ENCODE measurements at regions not wholly inside any gene's neighbourhood (a gene's known extent, or its start where the extent isn't known, plus 50 kb on each side); places are given as distances from the start of the nearest gene placed in this dataset.

DNA sequence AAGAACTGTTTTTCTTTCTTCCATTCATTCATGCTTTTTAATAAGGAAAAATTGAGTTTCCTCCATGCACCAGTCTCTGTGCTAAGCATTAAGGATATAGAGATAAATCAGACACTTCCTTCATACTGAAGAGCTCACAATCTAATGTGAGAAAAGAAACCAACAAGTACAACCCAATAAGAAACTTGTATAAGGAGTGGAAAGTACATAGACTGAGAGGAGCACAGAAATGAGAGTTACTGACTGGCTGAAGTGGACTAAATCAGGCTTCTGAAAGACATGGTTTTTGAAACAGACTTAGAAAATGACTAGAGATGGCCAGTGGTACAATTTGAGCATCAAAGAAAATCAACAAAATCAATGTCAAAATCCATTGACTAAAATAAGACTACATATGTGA is 524.4 kb downstream of the PLPP3 start:
- no peaks in the 10 kb centered on the region for H3K36me3 ChIP-seq (ENCODE audit: control insufficient read depth in 2 of 3, insufficient read depth in 3 of 3, low read length in 3 of 3)
- H3K27me3 ChIP-seq (ENCODE audit: control insufficient read depth, insufficient read depth, low read length): no peaks in the 10 kb centered on the region
- FAIRE-seq (no peak), DNase-seq (no peak)
- H3K9ac ChIP-seq (ENCODE audit: low read length in 3 of 3): no peak overlapping the region
- TF ChIP-seq, protein P1, sequence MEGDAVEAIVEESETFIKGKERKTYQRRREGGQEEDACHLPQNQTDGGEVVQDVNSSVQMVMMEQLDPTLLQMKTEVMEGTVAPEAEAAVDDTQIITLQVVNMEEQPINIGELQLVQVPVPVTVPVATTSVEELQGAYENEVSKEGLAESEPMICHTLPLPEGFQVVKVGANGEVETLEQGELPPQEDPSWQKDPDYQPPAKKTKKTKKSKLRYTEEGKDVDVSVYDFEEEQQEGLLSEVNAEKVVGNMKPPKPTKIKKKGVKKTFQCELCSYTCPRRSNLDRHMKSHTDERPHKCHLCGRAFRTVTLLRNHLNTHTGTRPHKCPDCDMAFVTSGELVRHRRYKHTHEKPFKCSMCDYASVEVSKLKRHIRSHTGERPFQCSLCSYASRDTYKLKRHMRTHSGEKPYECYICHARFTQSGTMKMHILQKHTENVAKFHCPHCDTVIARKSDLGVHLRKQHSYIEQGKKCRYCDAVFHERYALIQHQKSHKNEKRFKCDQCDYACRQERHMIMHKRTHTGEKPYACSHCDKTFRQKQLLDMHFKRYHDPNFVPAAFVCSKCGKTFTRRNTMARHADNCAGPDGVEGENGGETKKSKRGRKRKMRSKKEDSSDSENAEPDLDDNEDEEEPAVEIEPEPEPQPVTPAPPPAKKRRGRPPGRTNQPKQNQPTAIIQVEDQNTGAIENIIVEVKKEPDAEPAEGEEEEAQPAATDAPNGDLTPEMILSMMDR (IDR thresholded peaks at IDR 0.05; ENCODE audit: borderline replicate concordance, extremely low read depth, insufficient read depth): no peak
- intact Hi-C loops (cut with DNase I): no loop called here
- no peak overlapping the region for H3K27ac ChIP-seq (ENCODE audit: low read depth in 2 of 2, low read length in 2 of 2)
- H3K4me1 ChIP-seq (ENCODE audit: control insufficient read depth in 2 of 3, insufficient read depth in 2 of 3, low read depth in 1 of 3, low read length in 3 of 3): no peaks in the 10 kb centered on the region
- H3K9me3 ChIP-seq (ENCODE audit: control insufficient read depth in 2 of 3, insufficient read depth in 1 of 3, low read length in 3 of 3): peaks cover 0 to 4% (median 0%) of the 10 kb centered on the region in 3 donors
- no peak overlapping the region for H3K4me3 ChIP-seq (ENCODE audit: low read length in 3 of 3)

DNA sequence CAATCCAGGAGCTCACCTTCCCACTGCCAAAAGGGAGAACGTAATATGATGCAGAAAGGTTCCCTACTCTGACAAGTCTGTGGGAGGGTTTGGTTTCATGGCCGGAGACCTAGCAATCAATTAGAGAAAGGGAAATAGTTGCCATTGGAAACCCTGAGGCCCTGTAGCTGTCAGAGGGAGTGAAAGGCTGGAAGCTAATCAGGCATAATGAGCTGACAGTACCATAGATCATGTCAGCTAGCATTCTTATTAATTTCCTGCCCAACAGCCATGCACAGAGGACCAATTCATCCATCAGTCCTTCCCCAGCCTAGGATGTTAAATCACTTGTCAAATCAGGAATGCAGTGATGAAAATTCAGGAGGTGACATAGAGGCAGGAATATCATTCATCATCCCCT is 527.3 kb downstream of the PLPP3 start:
- Histone ChIP-seq H3K4me3 (ENCODE audit: low read length in 3 of 3) (no peak overlapping the region), H3K27me3 (ENCODE audit: control insufficient read depth, insufficient read depth, low read length) (no peaks in the 10 kb centered on the region), H3K9ac (ENCODE audit: low read length in 3 of 3) (no peak overlapping the region), H3K9me3 (ENCODE audit: control insufficient read depth in 2 of 3, insufficient read depth in 1 of 3, low read length in 3 of 3) (peaks cover 0 to 4% (median 0%) of the 10 kb centered on the region in 3 donors), H3K36me3 (ENCODE audit: control insufficient read depth in 2 of 3, insufficient read depth in 3 of 3, low read length in 3 of 3) (no peaks in the 10 kb centered on the region), H3K4me1 (ENCODE audit: control insufficient read depth in 2 of 3, insufficient read depth in 2 of 3, low read depth in 1 of 3, low read length in 3 of 3) (no peaks in the 10 kb centered on the region), H3K27ac (ENCODE audit: low read depth in 2 of 2, low read length in 2 of 2) (no peak overlapping the region)
- intact Hi-C loops (cut with DNase I): no loop called here
- FAIRE-seq (no peak), DNase-seq (peak in 3 of 5 donors; percentile 50 to 75 (median 75))
- TF ChIP-seq, protein P1 (IDR thresholded peaks at IDR 0.05; ENCODE audit: borderline replicate concordance, extremely low read depth, insufficient read depth): no peak

DNA sequence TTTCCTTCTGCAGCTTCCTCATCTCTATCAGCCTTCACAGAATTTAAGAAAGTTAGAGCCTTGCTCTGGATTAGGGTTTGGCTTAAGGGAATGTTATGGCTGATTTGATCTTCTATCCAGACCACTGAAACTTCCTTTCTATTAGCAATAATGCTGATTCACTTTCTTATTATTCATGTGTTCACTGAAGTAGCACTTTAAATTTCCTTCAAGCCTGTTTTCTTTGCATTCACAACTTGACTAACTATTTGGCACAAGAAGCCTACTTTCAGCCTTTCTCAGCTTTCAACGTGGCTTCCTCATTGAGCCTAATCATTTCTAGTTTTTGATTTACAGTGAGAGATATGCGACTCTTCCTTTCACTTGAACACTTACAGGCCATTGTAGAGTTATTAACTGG is 528.5 kb downstream of the PLPP3 start:
- no peak overlapping the region for H3K27ac ChIP-seq (ENCODE audit: low read depth in 2 of 2, low read length in 2 of 2)
- no peaks in the 10 kb centered on the region for H3K4me1 ChIP-seq (ENCODE audit: control insufficient read depth in 2 of 3, insufficient read depth in 2 of 3, low read depth in 1 of 3, low read length in 3 of 3)
- FAIRE-seq (no peak), DNase-seq (no peak)
- H3K4me3 ChIP-seq (ENCODE audit: low read length in 3 of 3): no peak overlapping the region
- peaks cover 0 to 4% (median 0%) of the 10 kb centered on the region in 3 donors for H3K9me3 ChIP-seq (ENCODE audit: control insufficient read depth in 2 of 3, insufficient read depth in 1 of 3, low read length in 3 of 3)
- H3K36me3 ChIP-seq (ENCODE audit: control insufficient read depth in 2 of 3, insufficient read depth in 3 of 3, low read length in 3 of 3): no peaks in the 10 kb centered on the region
- TF ChIP-seq, protein P1 (IDR thresholded peaks at IDR 0.05; ENCODE audit: borderline replicate concordance, extremely low read depth, insufficient read depth): no peak
- intact Hi-C loops (cut with DNase I): no loop called here
- H3K9ac ChIP-seq (ENCODE audit: low read length in 3 of 3): no peak overlapping the region
- no peaks in the 10 kb centered on the region for H3K27me3 ChIP-seq (ENCODE audit: control insufficient read depth, insufficient read depth, low read length)

DNA sequence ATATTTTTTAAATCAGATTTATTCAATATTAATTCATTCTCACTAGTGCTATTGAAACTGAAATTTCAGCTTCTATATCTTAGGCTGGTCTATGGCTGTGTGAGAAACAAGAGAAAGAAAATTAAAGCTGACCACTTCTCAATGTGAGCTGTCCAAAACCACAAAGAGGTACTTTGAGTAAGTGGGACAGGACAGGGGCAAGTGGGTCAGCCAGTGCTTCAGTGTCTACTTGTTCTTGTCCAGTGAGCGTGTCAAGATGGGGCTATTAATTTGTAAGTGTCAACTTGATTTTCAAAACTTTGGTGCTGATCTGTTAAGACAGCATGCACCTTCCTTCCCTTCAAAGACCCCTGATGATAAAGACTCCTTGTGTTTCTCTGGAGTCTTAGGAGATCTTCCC is 533.9 kb downstream of the PLPP3 start:
- Histone ChIP-seq H3K36me3 (ENCODE audit: control insufficient read depth in 2 of 3, insufficient read depth in 3 of 3, low read length in 3 of 3) (no peaks in the 10 kb centered on the region), H3K4me1 (ENCODE audit: control insufficient read depth in 2 of 3, insufficient read depth in 2 of 3, low read depth in 1 of 3, low read length in 3 of 3) (no peaks in the 10 kb centered on the region), H3K9ac (ENCODE audit: low read length in 3 of 3) (no peak overlapping the region), H3K9me3 (ENCODE audit: control insufficient read depth in 2 of 3, insufficient read depth in 1 of 3, low read length in 3 of 3) (peaks cover 0 to 4% (median 0%) of the 10 kb centered on the region in 3 donors), H3K27ac (ENCODE audit: low read depth in 2 of 2, low read length in 2 of 2) (no peak overlapping the region), H3K4me3 (ENCODE audit: low read length in 3 of 3) (no peak overlapping the region), H3K27me3 (ENCODE audit: control insufficient read depth, insufficient read depth, low read length) (no peaks in the 10 kb centered on the region)
- intact Hi-C loops (cut with DNase I): no loop called here
- TF ChIP-seq, protein P1 (IDR thresholded peaks at IDR 0.05; ENCODE audit: borderline replicate concordance, extremely low read depth, insufficient read depth): no peak
- FAIRE-seq (no peak), DNase-seq (no peak)

All from kidney (tissue), 13 donors.